SJCRH30 (cell line): ENCODE measurements at regions not wholly inside any gene's neighbourhood (a gene's known extent, or its start where the extent isn't known, plus 50 kb on each side); places are given as distances from the start of the nearest gene placed in this dataset.
"Not testable (repeated sequence)": the region's sequence is repeated elsewhere in the genome, so short reads cannot be mapped to it uniquely, and the experiment has no call there.

Experiments used
- DNase-seq, 2 experiments: peaks; one replicate each; pipeline ENCODE4 v3.0.0-alpha.2; 2015 to 2020
- H3K27ac ChIP-seq: fragments of 250-450 bp; sonication (Bioruptor Pico); 2 replicates; pipeline ENCODE4 v1.5.1; 2020; ENCODE audit warnings: mild to moderate bottlenecking, moderate library complexity
- H3K27me3 ChIP-seq: fragments of 250-450 bp; sonication (Bioruptor Pico); 2 replicates; pipeline ENCODE4 v1.5.1; 2020; ENCODE audit warnings: mild to moderate bottlenecking, moderate library complexity
- H3K36me3 ChIP-seq: fragments of 250-450 bp; sonication (Bioruptor Pico); 2 replicates; pipeline ENCODE4 v1.5.1; 2020; ENCODE audit warnings: mild to moderate bottlenecking, moderate library complexity
- H3K4me1 ChIP-seq: fragments of 250-450 bp; sonication (Bioruptor Pico); 2 replicates; pipeline ENCODE4 v1.5.1; 2020; ENCODE audit warnings: mild to moderate bottlenecking, moderate library complexity
- H3K4me3 ChIP-seq: fragments of 250-450 bp; sonication (Bioruptor Pico); 2 replicates; pipeline ENCODE4 v1.5.1; 2020; ENCODE audit warnings: mild to moderate bottlenecking, moderate library complexity
- H3K9me3 ChIP-seq: fragments of 250-450 bp; sonication (Bioruptor Pico); replicated peaks from 2 replicates; pipeline ENCODE4 v1.5.1; 2020; ENCODE audit warnings: mild to moderate bottlenecking, moderate library complexity

DNA sequence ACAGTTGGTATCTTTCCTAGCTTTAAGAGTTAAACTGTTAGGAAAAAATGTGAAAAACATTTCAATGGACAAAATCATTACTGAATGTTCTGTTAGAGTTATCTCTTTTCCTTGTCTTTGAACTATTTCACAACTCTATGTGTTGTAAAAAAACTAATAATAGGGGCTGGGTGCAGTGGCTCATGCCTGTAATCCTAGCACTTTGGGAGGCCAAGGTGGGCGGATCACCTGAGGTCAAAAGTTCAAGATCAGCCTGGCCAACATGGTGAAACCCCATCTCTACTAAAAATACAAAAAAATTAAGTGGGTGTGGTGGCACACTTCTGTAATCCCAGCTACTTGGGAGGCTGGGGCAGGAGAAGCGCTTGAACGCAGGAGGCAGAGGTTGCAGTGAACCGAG, 184.0 kb upstream of the P2RY1 start:
- not testable (repeated sequence) for H3K4me1 ChIP-seq, H3K36me3 ChIP-seq, H3K4me3 ChIP-seq, DNase-seq, H3K9me3 ChIP-seq, H3K27me3 ChIP-seq, H3K27ac ChIP-seq

DNA sequence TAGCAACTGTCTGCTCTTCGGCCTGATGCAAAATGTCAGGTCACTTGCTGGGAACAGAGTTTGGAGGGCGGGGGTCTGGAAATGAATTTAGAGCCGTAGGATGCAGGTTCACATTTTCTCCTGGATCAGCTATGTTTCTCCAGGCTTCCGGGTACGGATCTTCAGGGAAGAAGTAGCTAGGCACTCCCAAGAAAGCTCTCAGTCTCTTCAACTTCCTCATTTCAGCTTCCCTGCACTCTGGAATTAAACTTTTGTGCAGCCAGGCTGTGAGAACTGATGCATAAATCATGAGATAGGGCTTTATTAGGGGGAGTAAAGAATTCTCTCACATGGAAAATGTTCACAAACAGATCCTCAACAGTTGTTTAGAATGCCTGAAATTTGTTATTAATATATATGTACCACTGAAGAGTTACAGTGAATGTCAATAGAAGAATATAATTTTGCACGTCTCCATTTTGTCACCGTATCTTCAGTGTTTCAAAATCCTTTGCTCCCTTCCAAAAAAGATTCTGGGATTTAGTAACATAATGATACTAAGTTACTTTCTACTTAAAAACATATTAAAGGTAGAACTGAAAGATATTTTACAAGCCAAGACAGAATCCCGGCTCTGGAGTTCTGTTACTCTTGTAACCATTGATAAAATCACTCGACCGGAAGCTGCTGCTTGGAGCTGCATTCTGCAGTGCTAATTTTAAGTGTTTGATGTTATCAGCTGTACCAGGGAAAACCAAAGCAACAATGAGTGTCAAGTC, 178.5 kb upstream of the P2RY1 start:
- DNase-seq = no peak
- Histone ChIP-seq H3K27ac (no peak overlapping the region), H3K4me1 (no peaks in the 10 kb centered on the region), H3K36me3 (no peaks in the 10 kb centered on the region), H3K4me3 (no peak overlapping the region), H3K27me3 (no peaks in the 10 kb centered on the region), H3K9me3 (no peaks in the 10 kb centered on the region)

DNA sequence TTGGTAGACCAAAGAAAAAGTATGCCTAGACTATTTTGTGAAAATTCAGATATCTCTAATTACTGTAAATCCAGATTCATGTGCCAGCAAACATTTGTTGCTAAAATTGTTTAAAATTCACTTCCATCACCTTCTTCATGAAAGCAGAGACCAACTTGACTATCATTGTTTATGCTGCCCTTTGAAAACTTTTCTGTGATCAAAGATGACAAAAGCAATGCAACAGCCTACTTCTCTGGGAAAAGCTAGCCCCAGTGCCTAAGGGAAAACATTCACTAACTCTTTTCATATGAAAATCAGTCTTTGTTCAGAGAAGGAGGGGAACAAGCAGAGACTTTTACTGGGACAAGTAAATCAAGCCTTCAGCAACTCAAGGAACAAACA, 178.0 kb upstream of the P2RY1 start:
- H3K27me3 ChIP-seq = no peaks in the 10 kb centered on the region
- no peaks in the 10 kb centered on the region for H3K9me3 ChIP-seq
- DNase-seq = no peak
- no peak overlapping the region for H3K27ac ChIP-seq
- no peaks in the 10 kb centered on the region for H3K36me3 ChIP-seq
- H3K4me3 ChIP-seq = no peak overlapping the region
- no peaks in the 10 kb centered on the region for H3K4me1 ChIP-seq

DNA sequence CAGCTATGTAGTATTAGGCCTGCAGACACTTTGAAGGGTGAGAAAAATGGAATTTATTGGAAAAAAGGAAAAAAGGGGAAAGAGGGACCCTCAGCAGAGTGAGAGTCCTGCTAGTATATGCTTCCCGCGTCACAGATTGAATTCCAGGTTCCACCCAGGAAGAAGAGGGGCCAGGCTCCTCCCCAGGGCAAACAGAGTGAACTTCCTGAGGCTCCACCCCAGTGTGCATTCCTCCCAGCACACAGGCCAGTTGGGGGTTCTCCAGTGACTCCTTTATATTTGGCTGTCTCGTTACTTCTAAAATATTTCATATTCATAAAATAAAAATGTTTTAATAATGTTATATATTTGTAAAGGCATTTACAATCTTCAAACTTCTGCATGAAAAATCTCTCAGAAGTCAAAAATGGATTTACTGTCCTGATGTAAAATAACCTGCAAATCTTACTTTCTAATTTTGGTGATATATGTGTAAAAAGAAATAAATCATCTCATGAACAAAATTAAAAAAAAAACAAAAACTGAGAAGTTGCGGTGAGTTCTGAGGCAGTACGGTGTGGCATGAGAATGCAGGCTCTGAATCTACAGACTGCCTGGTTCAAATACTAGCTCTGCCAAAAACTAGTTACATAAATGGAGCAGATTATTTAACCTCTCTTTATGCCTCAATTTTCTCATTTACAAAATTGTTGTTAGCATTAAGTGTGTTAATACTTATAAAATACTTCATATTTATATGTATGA, 175.8 kb upstream of the P2RY1 start:
- no peak overlapping the region for H3K4me3 ChIP-seq
- H3K27ac ChIP-seq = no peak overlapping the region
- no peaks in the 10 kb centered on the region for H3K27me3 ChIP-seq

DNA sequence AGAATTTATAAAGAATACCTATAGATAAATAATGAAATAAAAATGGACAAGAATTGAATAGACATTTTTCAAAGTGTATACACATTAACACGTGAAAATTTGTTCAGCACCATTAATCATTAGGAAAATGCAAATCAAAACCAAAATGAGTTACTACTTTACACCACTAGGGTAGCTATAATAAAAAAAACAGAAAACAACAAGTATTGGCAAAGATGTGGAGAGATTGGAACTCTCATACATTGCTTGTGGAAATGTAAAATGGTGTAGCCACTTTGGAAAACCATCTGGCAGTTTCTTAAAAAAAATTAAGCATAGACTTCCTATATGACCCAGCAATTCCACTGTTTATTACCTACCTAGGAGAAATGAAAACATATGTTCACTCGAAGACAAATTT, 172.8 kb upstream of the P2RY1 start:
- no peak overlapping the region for H3K27ac ChIP-seq
- H3K27me3 ChIP-seq = no peaks in the 10 kb centered on the region
- no peak for DNase-seq
- H3K4me3 ChIP-seq = no peak overlapping the region
- H3K36me3 ChIP-seq = no peaks in the 10 kb centered on the region
- no peaks in the 10 kb centered on the region for H3K4me1 ChIP-seq
- H3K9me3 ChIP-seq = no peaks in the 10 kb centered on the region

More for the DNA sequence above, 175.8 kb upstream of the P2RY1 start:
- H3K4me1 ChIP-seq = no peaks in the 10 kb centered on the region
- no peak for DNase-seq
- H3K9me3 ChIP-seq = no peaks in the 10 kb centered on the region
- H3K36me3 ChIP-seq = no peaks in the 10 kb centered on the region

DNA sequence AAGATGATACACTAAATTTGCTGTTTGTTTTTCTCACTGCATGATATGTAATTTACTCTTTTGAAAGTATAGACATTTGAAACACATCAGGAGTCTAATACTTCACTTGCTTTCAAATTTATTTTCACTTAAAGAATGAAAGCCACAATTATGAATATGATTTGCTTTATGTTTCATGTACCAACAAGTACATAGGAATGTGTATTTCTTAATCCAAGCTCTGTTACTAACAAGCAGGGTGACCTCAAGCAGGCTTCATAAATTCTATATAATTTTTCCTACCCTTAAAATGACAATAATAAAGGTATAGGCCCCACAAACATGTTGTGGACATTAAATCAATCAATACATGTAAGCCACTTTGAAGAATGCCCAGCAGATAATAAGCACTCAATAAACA, 170.2 kb upstream of the P2RY1 start:
- Histone ChIP-seq H3K4me3 (no peak overlapping the region), H3K4me1 (no peaks in the 10 kb centered on the region), H3K36me3 (no peaks in the 10 kb centered on the region), H3K27me3 (no peaks in the 10 kb centered on the region), H3K27ac (no peak overlapping the region), H3K9me3 (no peaks in the 10 kb centered on the region)
- no peak for DNase-seq

DNA sequence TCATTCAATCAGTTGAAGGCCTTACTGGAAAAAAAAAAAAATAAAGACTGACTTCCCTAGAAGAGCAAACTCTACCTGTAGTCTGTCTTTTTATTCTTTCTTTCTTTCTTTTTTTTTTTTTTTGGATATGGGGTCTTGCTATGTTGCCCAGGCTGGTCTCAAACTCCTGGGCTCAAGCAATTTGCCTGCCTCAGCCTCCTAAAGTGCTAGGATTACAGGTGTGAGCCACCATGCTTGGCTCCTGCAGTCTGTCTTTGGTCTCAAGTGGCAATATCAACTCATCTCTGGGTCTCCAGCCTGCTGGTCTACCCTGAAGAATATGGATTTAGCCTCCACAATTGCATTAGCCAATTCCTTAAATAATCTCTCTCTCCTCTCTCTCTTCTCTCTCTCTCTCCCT, 167.7 kb upstream of the P2RY1 start:
- Histone ChIP-seq H3K27me3 (no peaks in the 10 kb centered on the region), H3K4me1 (no peaks in the 10 kb centered on the region), H3K4me3 (no peak overlapping the region), H3K36me3 (no peaks in the 10 kb centered on the region), H3K9me3 (no peaks in the 10 kb centered on the region), H3K27ac (no peak overlapping the region)
- no peak for DNase-seq

DNA sequence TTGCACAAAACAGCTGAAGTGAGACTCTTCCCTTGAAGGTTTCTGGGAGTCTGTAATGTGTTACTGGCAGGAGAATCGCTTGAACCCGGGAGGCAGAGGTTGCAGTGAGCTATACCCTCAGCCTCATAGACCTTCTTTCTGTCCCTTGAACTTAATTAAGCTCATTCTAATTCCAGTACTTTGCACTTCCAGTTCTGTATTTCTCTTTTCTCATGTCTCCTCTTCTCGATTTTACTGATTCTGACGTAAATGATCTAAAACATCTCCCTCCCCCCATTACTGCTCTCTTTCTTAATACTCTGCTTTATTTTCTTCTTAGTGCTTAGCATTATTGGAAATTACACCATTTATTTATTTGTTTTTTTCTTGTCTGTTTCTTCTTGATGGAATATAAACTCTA, 165.4 kb upstream of the P2RY1 start:
- Histone ChIP-seq H3K4me1 (no peaks in the 10 kb centered on the region), H3K4me3 (no peak overlapping the region), H3K27me3 (no peaks in the 10 kb centered on the region), H3K27ac (no peak overlapping the region), H3K9me3 (no peaks in the 10 kb centered on the region), H3K36me3 (no peaks in the 10 kb centered on the region)
- no peak for DNase-seq

DNA sequence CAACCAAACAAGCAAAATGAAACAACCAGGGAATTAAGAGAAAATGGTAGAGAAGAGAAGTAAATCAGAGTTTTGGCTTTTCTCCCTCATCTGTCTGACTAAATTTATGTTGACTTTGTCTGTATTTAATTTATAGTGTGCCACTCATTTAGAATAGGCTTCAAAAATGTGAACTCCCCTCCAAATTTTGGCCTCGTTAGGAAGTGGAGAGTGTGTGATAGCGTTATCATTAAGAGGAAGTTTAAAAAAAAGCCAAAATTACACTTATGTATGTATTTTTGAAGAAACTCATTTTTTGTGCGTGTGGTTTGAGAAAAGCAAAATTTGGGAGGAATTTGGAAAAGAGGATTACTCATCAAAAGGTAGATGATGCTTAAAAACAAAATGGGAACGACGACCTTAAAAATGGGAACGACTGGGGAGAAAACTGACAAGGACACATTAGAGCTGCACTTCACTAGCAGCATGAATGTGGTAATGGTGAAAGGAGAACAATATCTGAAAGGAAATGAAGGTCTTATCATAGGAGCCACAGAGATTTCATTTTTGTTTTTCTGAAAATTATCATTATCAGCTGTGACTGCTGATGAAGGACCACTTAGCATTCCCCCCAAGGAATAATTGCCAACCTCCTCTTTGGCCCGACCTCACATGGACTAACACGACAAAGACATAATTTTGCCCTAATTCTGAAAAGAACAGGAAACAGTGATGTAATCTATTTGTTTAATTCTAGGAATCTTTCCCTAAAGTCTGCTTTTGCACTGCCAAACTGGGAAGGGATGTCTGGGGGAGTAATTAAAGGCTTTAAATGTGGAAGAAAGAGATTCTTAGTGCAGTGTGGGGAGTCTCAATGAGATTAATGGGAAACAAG, 163.2 kb upstream of the P2RY1 start:
- Histone ChIP-seq H3K4me1 (no peaks in the 10 kb centered on the region), H3K27me3 (no peaks in the 10 kb centered on the region), H3K36me3 (no peaks in the 10 kb centered on the region), H3K4me3 (no peak overlapping the region), H3K9me3 (no peaks in the 10 kb centered on the region), H3K27ac (no peak overlapping the region)
- no peak for DNase-seq

DNA sequence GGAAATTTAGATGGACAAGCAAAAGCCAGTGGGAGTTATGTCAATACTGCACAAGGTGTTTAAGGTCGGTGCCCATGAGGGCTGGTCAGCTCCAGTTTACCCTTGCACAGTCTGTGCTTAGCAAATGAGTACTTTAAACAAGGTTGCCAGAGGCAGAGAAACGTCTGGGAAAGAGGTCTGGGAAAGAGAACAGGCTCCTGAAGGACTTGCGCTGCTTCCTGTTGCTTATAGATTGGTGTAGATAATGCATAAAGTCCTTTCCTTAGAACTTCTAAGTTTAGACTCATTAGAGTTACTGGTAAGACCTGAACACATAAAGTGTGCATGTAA, 162.6 kb upstream of the P2RY1 start:
- H3K36me3 ChIP-seq = no peaks in the 10 kb centered on the region
- no peak for DNase-seq
- no peaks in the 10 kb centered on the region for H3K9me3 ChIP-seq
- H3K27me3 ChIP-seq = no peaks in the 10 kb centered on the region
- H3K4me1 ChIP-seq = no peaks in the 10 kb centered on the region
- H3K4me3 ChIP-seq = no peak overlapping the region
- H3K27ac ChIP-seq = no peak overlapping the region

DNA sequence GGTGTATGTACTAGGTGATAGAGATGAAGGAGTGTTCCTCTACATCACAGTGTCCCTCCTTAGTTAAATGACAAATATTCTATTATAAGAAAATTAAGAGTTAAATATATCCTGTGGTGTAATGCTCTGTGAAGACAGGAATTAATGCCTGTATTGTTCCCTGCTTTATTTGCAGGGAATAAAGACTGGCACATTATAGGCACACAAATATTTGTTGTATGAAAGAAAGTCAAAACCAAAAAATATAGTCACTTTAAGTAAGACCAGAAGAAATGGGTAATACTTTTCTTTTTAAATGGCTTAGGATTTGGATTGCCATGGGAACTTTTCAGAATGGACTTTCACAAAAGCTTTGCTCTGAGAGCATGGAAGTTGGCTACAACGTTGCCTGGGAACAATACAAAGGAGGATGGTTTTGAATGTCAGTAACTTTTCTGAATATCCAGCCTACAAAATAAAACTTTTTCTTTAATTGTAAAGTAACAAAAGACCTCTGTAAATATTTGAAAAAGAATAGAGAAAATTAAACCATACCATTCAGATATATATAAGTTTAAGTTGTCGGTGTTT, 158.0 kb upstream of the P2RY1 start:
- H3K4me3 ChIP-seq = no peak overlapping the region
- no peaks in the 10 kb centered on the region for H3K36me3 ChIP-seq
- no peak for DNase-seq
- H3K27me3 ChIP-seq = no peaks in the 10 kb centered on the region
- no peaks in the 10 kb centered on the region for H3K4me1 ChIP-seq
- no peaks in the 10 kb centered on the region for H3K9me3 ChIP-seq
- no peak overlapping the region for H3K27ac ChIP-seq

DNA sequence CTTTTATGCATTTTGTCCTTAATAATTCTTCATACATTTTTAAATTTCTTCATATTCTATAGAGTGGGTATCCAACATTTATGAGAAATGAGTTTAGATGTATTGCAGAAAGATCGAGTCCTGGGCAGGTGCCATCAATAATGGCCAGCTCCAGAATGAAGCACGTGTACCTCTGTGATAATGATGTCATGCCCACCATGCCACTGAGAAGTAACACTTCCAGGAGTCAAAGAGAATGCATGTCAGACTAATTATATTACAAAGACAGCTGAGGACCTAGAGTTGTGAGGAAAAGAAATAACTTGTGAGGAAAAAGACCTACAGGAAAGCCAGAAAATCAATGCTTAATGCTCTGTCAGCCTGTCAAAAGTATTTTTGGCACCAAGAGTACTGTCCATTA, 157.4 kb upstream of the P2RY1 start:
- Histone ChIP-seq H3K9me3 (no peaks in the 10 kb centered on the region), H3K36me3 (no peaks in the 10 kb centered on the region), H3K27ac (no peak overlapping the region), H3K27me3 (no peaks in the 10 kb centered on the region), H3K4me3 (no peak overlapping the region), H3K4me1 (no peaks in the 10 kb centered on the region)
- no peak for DNase-seq

DNA sequence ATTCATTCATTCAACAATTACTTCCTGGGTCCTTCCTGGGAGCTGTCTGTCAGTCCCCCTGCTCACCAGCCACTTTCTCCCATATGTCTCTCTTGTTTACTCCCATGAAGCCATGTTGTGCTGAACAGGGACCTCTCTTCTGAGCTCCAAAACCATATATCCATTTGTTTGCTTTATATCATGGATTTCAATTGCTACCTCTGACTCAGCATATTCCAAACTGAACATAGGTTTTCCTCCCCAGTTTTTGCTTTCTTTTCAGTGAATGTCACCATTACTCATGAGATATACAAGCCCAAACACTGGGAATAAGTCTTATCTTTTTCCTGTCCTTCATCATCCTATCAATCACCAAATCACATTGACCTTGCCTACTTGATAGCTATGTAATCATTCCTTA, 152.5 kb upstream of the P2RY1 start:
- no peaks in the 10 kb centered on the region for H3K4me1 ChIP-seq
- no peaks in the 10 kb centered on the region for H3K27me3 ChIP-seq
- no peak overlapping the region for H3K4me3 ChIP-seq
- no peak for DNase-seq
- no peak overlapping the region for H3K27ac ChIP-seq
- H3K9me3 ChIP-seq = no peaks in the 10 kb centered on the region
- H3K36me3 ChIP-seq = no peaks in the 10 kb centered on the region

DNA sequence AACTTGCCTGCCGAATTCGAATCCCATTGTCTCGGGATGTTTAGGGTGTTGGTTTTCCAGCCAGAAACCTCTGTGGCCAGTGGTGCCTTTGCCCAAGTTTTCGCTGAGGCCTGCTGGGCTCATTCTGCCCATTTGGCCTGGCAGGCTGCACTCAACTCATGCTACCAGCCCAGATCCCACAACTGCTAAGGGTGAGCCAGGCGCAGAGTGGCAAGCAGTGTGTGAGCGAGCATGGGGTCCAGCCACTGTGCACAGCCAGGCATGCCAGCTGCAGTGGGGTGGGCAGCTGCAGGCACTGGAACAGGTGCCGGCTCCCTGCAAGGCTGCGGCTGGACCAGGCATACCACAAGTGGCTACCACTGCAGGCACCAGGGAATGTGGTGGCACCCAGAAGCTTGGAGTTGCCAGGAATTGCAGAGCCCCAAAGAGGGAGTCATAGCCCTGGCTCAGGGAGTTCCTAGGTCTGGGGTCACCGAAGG, 151.4 kb upstream of the P2RY1 start:
- Histone ChIP-seq H3K9me3 (no peaks in the 10 kb centered on the region), H3K27ac (no peak overlapping the region), H3K4me1 (no peaks in the 10 kb centered on the region), H3K36me3 (no peaks in the 10 kb centered on the region), H3K4me3 (no peak overlapping the region), H3K27me3 (no peaks in the 10 kb centered on the region)
- no peak for DNase-seq

DNA sequence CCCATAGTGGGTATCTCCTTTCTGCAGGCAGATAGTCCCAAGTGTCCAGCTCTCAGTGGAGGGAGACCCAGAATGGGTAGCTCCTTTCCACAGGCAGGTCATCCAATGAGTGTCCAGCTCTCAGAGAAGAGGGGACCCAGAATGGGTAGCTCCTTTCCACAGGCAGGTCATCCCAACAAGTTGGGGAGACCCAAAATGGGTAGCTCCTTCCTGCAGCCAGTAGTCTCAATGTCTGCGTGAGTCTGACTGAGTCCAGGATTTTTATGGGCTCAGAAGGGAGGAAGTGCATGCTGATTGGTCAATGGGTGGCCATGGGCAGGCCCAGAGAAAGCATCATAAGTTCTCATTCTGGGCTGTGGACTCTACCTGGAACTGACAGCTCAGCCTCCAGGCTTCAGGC, 150.7 kb upstream of the P2RY1 start:
- H3K9me3 ChIP-seq = no peaks in the 10 kb centered on the region
- H3K27ac ChIP-seq = no peak overlapping the region
- DNase-seq = no peak
- no peaks in the 10 kb centered on the region for H3K27me3 ChIP-seq
- H3K36me3 ChIP-seq = no peaks in the 10 kb centered on the region
- no peak overlapping the region for H3K4me3 ChIP-seq
- H3K4me1 ChIP-seq = no peaks in the 10 kb centered on the region
